K562 (cell line): ENCODE measurements at regions not wholly inside any gene's neighbourhood (a gene's known extent, or its start where the extent isn't known, plus 50 kb on each side); places are given as distances from the start of the nearest gene placed in this dataset.

Source experiments
- ATAC-seq: fragments of 200-7000 bp; cut with Tn5 transposase; 3 replicates; pipeline ENCODE4 v1.9.1; 2020; ENCODE audit warnings: moderate library complexity
- BruUV-seq: library from RNA; stranded (reverse); fragments of 400-500 nt; replicated peaks from 2 replicates; lab custom pipeline; 2021; lab: Mats Ljungman, UMichigan
- CTCF ChIA-PET: fragments of 300-600 bp; formaldehyde crosslinking; extraction: SDS; loops from one replicate; lab custom pipeline; 2021; ENCODE audit warnings: low intra/inter-chr PET ratio; lab: Yijun Ruan, JAX
- POLR2A ChIA-PET: fragments of 300-600, 350-650 bp; sonication (Branson Sonifier 250); formaldehyde crosslinking; extraction: SDS; loops from one replicate; lab custom pipeline; 2021; ENCODE audit warnings: antibody characterized with exemption, inconsistent platforms; lab: Yijun Ruan, JAX
- DNase-seq, 4 experiments: peaks; one replicate each; pipeline versions ENCODE4 v3.0.0 to v3.0.0-alpha.2; 2011 to 2018; ENCODE audit warnings: low spot score in 3 of 4, mixed read lengths in 3 of 4; ENCODE audit errors: extremely low read depth in 1 of 4
- FAIRE-seq: peaks from 2 replicates; lab custom pipeline; 2011; peaks lifted over from hg19 to GRCh38; lab: Jason Lieb, UNC
- H2AFZ ChIP-seq: 2 replicates; pipeline ENCODE4 v1.6.0; 2011; ENCODE audit warnings: low read depth, low read length, control low read depth, inconsistent platforms
- H3K27ac ChIP-seq: fragments of 200-600 bp; 3 replicates; pipeline ENCODE4 v1.8.0; 2011; ENCODE audit warnings: low read depth, mild to moderate bottlenecking, control low read depth, inconsistent platforms, low read length, moderate library complexity, mixed read lengths; ENCODE audit errors: extremely low read depth
- H3K27me3 ChIP-seq, 2 experiments: fragments of 300-600 bp in 1 of 2; 2 replicates in 1 of 2; 3 replicates in 1 of 2; pipeline versions ENCODE4 v1.6.0 to v1.8.0; 2011; ENCODE audit warnings: inconsistent platforms in 2 of 2, low read length in 2 of 2, mild to moderate bottlenecking in 1 of 2, mixed read lengths in 1 of 2, moderate library complexity in 1 of 2; ENCODE audit not compliant: control insufficient read depth in 2 of 2, insufficient read depth in 2 of 2
- H3K36me3 ChIP-seq: fragments of 300-600 bp; 3 replicates; pipeline ENCODE4 v1.8.0; 2011; ENCODE audit warnings: mild to moderate bottlenecking, low read length, inconsistent platforms; ENCODE audit not compliant: control insufficient read depth, insufficient read depth
- H3K4me1 ChIP-seq, 2 experiments: fragments of 200-600 bp in 1 of 2; replicated peaks in 1 of 2; 2 replicates in 1 of 2; 3 replicates in 1 of 2; pipeline versions ENCODE4 v1.5.1 to v1.8.0; 2011; ENCODE audit warnings: inconsistent platforms in 2 of 2, low read length in 2 of 2, mild to moderate bottlenecking in 1 of 2, mixed read lengths in 1 of 2, moderate library complexity in 1 of 2; ENCODE audit not compliant: control insufficient read depth in 2 of 2, insufficient read depth in 2 of 2
- H3K4me2 ChIP-seq: 2 replicates; pipeline ENCODE4 v1.6.1; 2011; ENCODE audit warnings: low read length, control low read depth, inconsistent platforms, mixed read lengths; ENCODE audit not compliant: insufficient read depth
- H3K4me3 ChIP-seq: fragments of 200-600 bp; sonication (generic), shearing (Covaris generic); 2 replicates; pipeline ENCODE4 v1.5.1; 2016; ENCODE audit warnings: control low read depth, inconsistent platforms
- H3K79me2 ChIP-seq: fragments of 200-600 bp; 3 replicates; pipeline ENCODE4 v1.8.0; 2011; ENCODE audit warnings: low read length, inconsistent platforms; ENCODE audit not compliant: control insufficient read depth, insufficient read depth
- H3K9ac ChIP-seq, 2 experiments: 2 replicates each; pipeline versions ENCODE4 v1.6.0 to v1.6.1; 2011; ENCODE audit warnings: low read depth in 2 of 2, low read length in 2 of 2, control low read depth in 1 of 2, inconsistent platforms in 1 of 2, mild to moderate bottlenecking in 1 of 2, mixed read lengths in 1 of 2; ENCODE audit not compliant: insufficient read depth in 1 of 2
- H3K9me1 ChIP-seq: one replicate; pipeline ENCODE4 v1.6.0; 2011; ENCODE audit warnings: inconsistent platforms, mild to moderate bottlenecking, low read length, moderate library complexity; ENCODE audit not compliant: control insufficient read depth, insufficient read depth
- H3K9me3 ChIP-seq: replicated peaks from 2 replicates; pipeline ENCODE4 v1.5.1; 2011; ENCODE audit warnings: low read depth, low read length, inconsistent platforms; ENCODE audit not compliant: control insufficient read depth, insufficient read depth
- H4K20me1 ChIP-seq: replicated peaks from 2 replicates; pipeline ENCODE4 v1.6.1; 2011; ENCODE audit warnings: low read length, inconsistent platforms, mixed read lengths; ENCODE audit not compliant: control insufficient read depth, insufficient read depth
- ARID1B ChIP-seq: fragments of 450-650 bp; IDR thresholded peaks from 2 replicates; pipeline ENCODE4 v1.6.1; 2016; ENCODE audit warnings: antibody characterized with exemption, mild to moderate bottlenecking, inconsistent platforms
- BCOR ChIP-seq: fragments of 450-650 bp; IDR thresholded peaks from 2 replicates; pipeline ENCODE4 v1.6.1; 2016
- CHCHD3 ChIP-seq: fragments of 250-450 bp; sonication (Bioruptor Pico); IDR thresholded peaks from 2 replicates; pipeline ENCODE4 v2.1.2; 2022; ENCODE audit warnings: mild to moderate bottlenecking
- CXXC5 ChIP-seq: fragments of 250-450 bp; sonication (Bioruptor Pico); IDR thresholded peaks from 2 replicates; pipeline ENCODE4 v1.8.0; 2022; ENCODE audit warnings: inconsistent platforms, mild to moderate bottlenecking, moderate library complexity
- DACH1 ChIP-seq: fragments of 450-650 bp; IDR thresholded peaks from 2 replicates; pipeline ENCODE4 v1.6.1; 2018; ENCODE audit not compliant: partially characterized antibody
- KDM2B ChIP-seq: fragments of 250-450 bp; sonication (Bioruptor Pico); IDR thresholded peaks from 2 replicates; pipeline ENCODE4 v1.8.0; 2021; ENCODE audit warnings: mild to moderate bottlenecking, moderate library complexity
- KDM5B ChIP-seq: fragments of 200-600 bp; sonication (generic); IDR thresholded peaks from 2 replicates; pipeline ENCODE4 v1.6.1; 2012; ENCODE audit warnings: low read depth, mild to moderate bottlenecking, moderate library complexity, low read length, control low read depth, inconsistent platforms; ENCODE audit not compliant: insufficient replicate concordance
- PML ChIP-seq: IDR thresholded peaks from 2 replicates; pipeline ENCODE4 v1.6.1; 2012; ENCODE audit warnings: low read length, inconsistent platforms
- POLR2H ChIP-seq: IDR thresholded peaks from 2 replicates; pipeline ENCODE4 v1.6.1; 2016; ENCODE audit warnings: missing genetic modification characterization, low read depth, mild to moderate bottlenecking, control low read depth, missing compliant biosample characterization, moderate library complexity
- RCOR1 ChIP-seq, 2 experiments: IDR thresholded peaks; 2 replicates each; pipeline ENCODE4 v1.6.1; 2012; ENCODE audit warnings: low read depth in 2 of 2, low read length in 2 of 2, borderline replicate concordance in 1 of 2, improper control_type of control experiment in 1 of 2
- RFX7 ChIP-seq: fragments of 250-450 bp; sonication (Bioruptor Pico); IDR thresholded peaks from 2 replicates; pipeline ENCODE4 v1.5.1; 2021; ENCODE audit warnings: mild to moderate bottlenecking
- TEAD2 ChIP-seq: fragments of 450-650 bp; IDR thresholded peaks from 2 replicates; pipeline ENCODE4 v1.6.1; 2016; ENCODE audit warnings: missing genetic modification characterization, control low read depth, missing compliant biosample characterization
- ZNF232 ChIP-seq: sonication (generic); formaldehyde crosslinking; IDR thresholded peaks from 2 replicates; pipeline ENCODE4 v1.8.0; 2022; ENCODE audit warnings: mild to moderate bottlenecking, missing genetic modification reagents
- ZNF24 ChIP-seq: fragments of 450-650 bp; IDR thresholded peaks from 2 replicates; pipeline ENCODE4 v1.6.1; 2016
- ZNF253 ChIP-seq: fragments of 250-450 bp; sonication (Bioruptor Pico); conservative IDR thresholded peaks from 2 replicates; pipeline ENCODE4 v1.6.1; 2021; ENCODE audit warnings: mild to moderate bottlenecking
- ZNF584 ChIP-seq: fragments of 200-800 bp; sonication (Bioruptor generic); IDR thresholded peaks from 2 replicates; pipeline ENCODE4 v1.6.1; 2016; ENCODE audit warnings: low read depth, mild to moderate bottlenecking, missing genetic modification characterization, missing compliant biosample characterization
- WGBS: fragments of 100-300 bp; shearing (Covaris generic); methylation state at CpG from one replicate; pipeline ENCODE4 v1.1.6; 2016; ENCODE audit warnings: low coverage, mixed read lengths; ENCODE audit not compliant: insufficient coverage; ENCODE audit errors: missing lambda C conversion rate; 5-methylcytosine and 5-hydroxymethylcytosine counted together
- in situ Hi-C: fragments of 300-500 bp; cut with MboI; formaldehyde crosslinking; loops from 4 replicates; pipeline ENCODE4 v1.15.0; 2018; ENCODE audit warnings: inconsistent platforms, mixed read lengths
- intact Hi-C: fragments of 100-400 bp; cut with micrococcal nuclease; formaldehyde crosslinking; loops from 2 replicates; pipeline ENCODE4 v1.14.2; 2022
- TF ChIP-seq, protein P1 (sequence below): fragments of 250-450 bp; sonication (Bioruptor Pico); IDR thresholded peaks from 2 replicates; pipeline ENCODE4 v1.9.0; 2021; ENCODE audit warnings: mild to moderate bottlenecking
- TF ChIP-seq, protein P2 (sequence below): fragments of 450-650 bp; conservative IDR thresholded peaks from 2 replicates; pipeline ENCODE4 v1.6.1; 2016; ENCODE audit warnings: missing genetic modification characterization, low read depth, mild to moderate bottlenecking, control low read depth, missing compliant biosample characterization

DNA sequence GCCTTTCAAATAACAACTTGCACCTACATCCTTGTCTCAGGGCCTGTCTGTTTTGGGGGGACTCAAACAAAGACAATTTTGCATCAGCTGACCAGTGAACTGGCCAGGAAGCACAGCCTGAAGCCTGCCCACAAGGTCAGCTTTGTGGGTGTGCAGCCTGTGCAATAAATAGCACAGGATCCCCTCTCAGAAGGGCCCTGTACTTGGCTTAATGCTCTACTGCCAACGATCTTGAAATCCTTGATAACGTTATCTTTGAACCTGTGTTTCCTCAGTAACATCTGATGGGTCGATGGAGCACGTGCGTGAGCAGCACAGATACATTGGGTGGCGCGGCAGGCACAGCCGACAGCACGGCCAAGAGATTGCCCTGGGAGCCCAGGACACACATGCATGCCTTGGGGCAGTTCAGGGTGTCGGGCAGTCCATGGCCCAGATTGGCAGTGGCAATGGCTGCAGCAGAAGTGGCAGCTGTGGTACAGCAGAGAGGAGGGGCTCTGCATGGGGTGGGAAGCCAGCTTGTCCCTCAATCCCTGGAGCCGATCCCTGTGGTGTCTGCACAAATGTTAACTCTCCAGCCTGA, 58.8 kb upstream of the ATP6AP2 start:
- intact Hi-C loops: no loop called here
- 12% methylated on average over 6 of the region's 11 CpGs for WGBS

DNA sequence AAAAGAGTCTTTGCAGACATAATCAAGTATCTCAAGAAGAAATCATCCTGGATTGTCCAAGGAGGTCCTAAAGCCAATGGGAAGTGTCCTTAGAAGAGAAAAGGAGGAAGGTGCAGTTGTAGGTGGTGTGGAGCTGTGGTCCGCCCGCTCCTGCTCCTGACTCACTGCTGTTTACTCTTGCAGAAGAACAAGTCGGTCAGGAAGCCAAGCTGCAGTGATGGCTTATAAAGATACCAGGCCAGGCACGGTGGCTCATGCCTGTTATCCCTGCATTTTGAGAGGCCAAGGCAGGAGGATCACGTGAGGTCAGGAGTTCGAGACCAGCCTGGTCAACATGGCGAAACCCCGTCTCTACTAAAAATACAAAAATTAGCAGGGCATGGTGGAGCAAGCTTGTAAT, 66.4 kb upstream of the ATP6AP2 start:
- 9% methylated on average over 6 of the region's 8 CpGs for WGBS
- H4K20me1 ChIP-seq: no peaks in the 10 kb centered on the region
- BruUV-seq: no TSS peak
- no peaks in the 10 kb centered on the region for H3K9me3 ChIP-seq
- DNase-seq (peak in 2 of 4 experiments; percentile 13 to 43), FAIRE-seq (no peak), ATAC-seq (peak; percentile 70)
- H3K27ac ChIP-seq: no peak overlapping the region
- no peaks in the 10 kb centered on the region for H3K9me1 ChIP-seq
- in situ Hi-C loops: no loop called here
- no peak overlapping the region for H3K4me3 ChIP-seq
- intact Hi-C loops: no loop called here
- H3K36me3 ChIP-seq: no peaks in the 10 kb centered on the region
- peaks cover 0 to 5% of the 10 kb centered on the region in 2 experiments; a peak in 2 of 5 replicates for H3K27me3 ChIP-seq
- POLR2A ChIA-PET: no interaction called here
- H3K9ac ChIP-seq: no peak overlapping the region
- H3K4me2 ChIP-seq: no peak overlapping the region
- no peak overlapping the region for H2AFZ ChIP-seq
- CTCF ChIA-PET: no interaction called here
- H3K4me1 ChIP-seq: peaks cover 3 to 4% of the 10 kb centered on the region in 2 experiments; a peak in 3 of 5 replicates
- no peaks in the 10 kb centered on the region for H3K79me2 ChIP-seq
- 0 out of 4 replicates have a peak, but pooled peaks of 1 of the 2 experiments have one; percentile 19 for TF ChIP-seq RCOR1 (IDR thresholded peaks at IDR 0.05; ENCODE audit: borderline replicate concordance in 1 of 2, low read depth in 2 of 2, low read length in 2 of 2)
- peak; percentile 25; the same call in 1 of the 2 replicates for TF ChIP-seq ARID1B
- no peak for TF ChIP-seq DACH1
- TF ChIP-seq KDM5B: no peak
- no peak for TF ChIP-seq CHCHD3 (CRISPR knock-in tag)
- TF ChIP-seq, protein P1, sequence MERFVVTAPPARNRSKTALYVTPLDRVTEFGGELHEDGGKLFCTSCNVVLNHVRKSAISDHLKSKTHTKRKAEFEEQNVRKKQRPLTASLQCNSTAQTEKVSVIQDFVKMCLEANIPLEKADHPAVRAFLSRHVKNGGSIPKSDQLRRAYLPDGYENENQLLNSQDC (CRISPR knock-in tag): no peak
- TF ChIP-seq KDM2B (CRISPR knock-in tag): no peak
- no peak for TF ChIP-seq ZNF253 (CRISPR knock-in tag)
- no peak for TF ChIP-seq RFX7 (CRISPR knock-in tag)
- 0 out of 2 replicates have a peak, but pooled peaks have one; percentile 10 for TF ChIP-seq BCOR
- TF ChIP-seq POLR2H (tag): no peak
- TF ChIP-seq TEAD2 (tag): no peak
- TF ChIP-seq ZNF584 (CRISPR knock-in tag): no peak

More for the DNA sequence above, 58.8 kb upstream of the ATP6AP2 start:
- Histone ChIP-seq H3K36me3 (no peaks in the 10 kb centered on the region; the same call in 2 of the 3 replicates), H3K4me2 (no peak overlapping the region), H2AFZ (no peak overlapping the region), H4K20me1 (no peaks in the 10 kb centered on the region), H3K4me1 (peaks cover 0 to 7% of the 10 kb centered on the region in 2 experiments; a peak in 2 of 5 replicates), H3K9me1 (no peaks in the 10 kb centered on the region), H3K4me3 (no peak overlapping the region), H3K9me3 (no peaks in the 10 kb centered on the region), H3K27ac (no peak overlapping the region), H3K9ac (no peak overlapping the region), H3K27me3 (no peaks in the 10 kb centered on the region)
- ChIA-PET CTCF (no interaction called here), POLR2A (interaction anchor here (0.6 kb wide), 1 partner anchor 34 kb away, joined by 3 read pairs; no protein-coding TSS in a partner anchor)
- in situ Hi-C loops: no loop called here
- DNase-seq (no peak), FAIRE-seq (no peak), ATAC-seq (no peak)
- no TSS peak for BruUV-seq
- TF ChIP-seq PML (no peak), ZNF232 (CRISPR knock-in tag) (no peak), ZNF24 (no peak), CXXC5 (CRISPR knock-in tag) (no peak)
- TF ChIP-seq, protein P2, sequence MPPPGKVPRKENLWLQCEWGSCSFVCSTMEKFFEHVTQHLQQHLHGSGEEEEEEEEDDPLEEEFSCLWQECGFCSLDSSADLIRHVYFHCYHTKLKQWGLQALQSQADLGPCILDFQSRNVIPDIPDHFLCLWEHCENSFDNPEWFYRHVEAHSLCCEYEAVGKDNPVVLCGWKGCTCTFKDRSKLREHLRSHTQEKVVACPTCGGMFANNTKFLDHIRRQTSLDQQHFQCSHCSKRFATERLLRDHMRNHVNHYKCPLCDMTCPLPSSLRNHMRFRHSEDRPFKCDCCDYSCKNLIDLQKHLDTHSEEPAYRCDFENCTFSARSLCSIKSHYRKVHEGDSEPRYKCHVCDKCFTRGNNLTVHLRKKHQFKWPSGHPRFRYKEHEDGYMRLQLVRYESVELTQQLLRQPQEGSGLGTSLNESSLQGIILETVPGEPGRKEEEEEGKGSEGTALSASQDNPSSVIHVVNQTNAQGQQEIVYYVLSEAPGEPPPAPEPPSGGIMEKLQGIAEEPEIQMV (tag): no peak
- TF ChIP-seq, all 486 proteins: peak for 0
- no peaks in the 10 kb centered on the region for H3K79me2 ChIP-seq
